Left ventricle myocardium inferior (tissue), 1 donor: ENCODE measurements at regions not wholly inside any gene's neighbourhood (a gene's known extent, or its start where the extent isn't known, plus 50 kb on each side); places are given as distances from the start of the nearest gene placed in this dataset.

Experiments used
- DNase-seq: peaks from one replicate; pipeline ENCODE4 v3.0.0-alpha.2; 2020
- H3K27ac ChIP-seq: fragments of 200-600 bp; replicated peaks from 2 replicates; pipeline ENCODE4 v1.8.0; 2021
- H3K27me3 ChIP-seq: fragments of 200-600 bp; 2 replicates; pipeline ENCODE4 v1.8.0; 2021; ENCODE audit warnings: low read depth
- H3K36me3 ChIP-seq: fragments of 200-600 bp; 2 replicates; pipeline ENCODE4 v1.8.0; 2021
- H3K4me1 ChIP-seq: fragments of 200-600 bp; 2 replicates; pipeline ENCODE4 v1.8.0; 2021
- H3K4me3 ChIP-seq: fragments of 200-600 bp; 2 replicates; pipeline ENCODE4 v1.8.0; 2021; ENCODE audit warnings: mild to moderate bottlenecking, moderate library complexity
- H3K9me3 ChIP-seq: fragments of 200-600 bp; replicated peaks from 2 replicates; pipeline ENCODE4 v1.8.0; 2021
- CTCF ChIP-seq: fragments of 200-600 bp; IDR thresholded peaks from 2 replicates; pipeline ENCODE4 v1.8.0; 2021; ENCODE audit warnings: antibody characterized with exemption, mild to moderate bottlenecking, borderline replicate concordance
- intact Hi-C: fragments of 100-400 bp; cut with micrococcal nuclease; formaldehyde crosslinking; loops from one replicate; pipeline ENCODE4 v1.11.0; 2022
- donor health status: DM: no; HTN: yes; CAD: no; lungs with severe emphysema.

- peak; percentile 85 for TF ChIP-seq CTCF
- intact Hi-C loops: no loop called here
- no peaks in the 10 kb centered on the region for H3K4me1 ChIP-seq
- no peak overlapping the region for H3K27ac ChIP-seq
- H3K9me3 ChIP-seq: peaks cover 16% of the 10 kb centered on the region
- peak; percentile 38 for DNase-seq
- peaks cover 83% of the 10 kb centered on the region for H3K27me3 ChIP-seq
- H3K4me3 ChIP-seq: no peak overlapping the region
- H3K36me3 ChIP-seq: no peaks in the 10 kb centered on the region
Observed at GRCh38 chr6:30411515-30412207, 66.7 kb downstream of the RPP21 start.

- H3K27ac ChIP-seq: no peak overlapping the region
- H3K9me3 ChIP-seq: no peaks in the 10 kb centered on the region
- TF ChIP-seq CTCF: no peak
- no peaks in the 10 kb centered on the region for H3K36me3 ChIP-seq
- H3K4me3 ChIP-seq: no peak overlapping the region
- no peaks in the 10 kb centered on the region for H3K4me1 ChIP-seq
- peaks cover 86% of the 10 kb centered on the region for H3K27me3 ChIP-seq
- intact Hi-C loops: no loop called here
- no peak for DNase-seq
Observed at GRCh38 chr6:30418448-30418847, 70.9 kb upstream of the HLA-E start.

- Histone ChIP-seq H3K36me3 (no peaks in the 10 kb centered on the region), H3K27me3 (peaks cover 83% of the 10 kb centered on the region), H3K9me3 (no peaks in the 10 kb centered on the region), H3K4me3 (no peak overlapping the region), H3K4me1 (no peaks in the 10 kb centered on the region), H3K27ac (no peak overlapping the region)
- intact Hi-C loops: no loop called here
- no peak for DNase-seq
- no peak for TF ChIP-seq CTCF
Observed at GRCh38 chr6:30424549-30424948, 64.8 kb upstream of the HLA-E start.
